ENCODE measurements at regions not wholly inside any gene's neighbourhood (a gene's known extent, or its start where the extent isn't known, plus 50 kb on each side); places are given as distances from the start of the nearest gene placed in this dataset.
"Not testable (repeated sequence)": the region's sequence is repeated elsewhere in the genome, so short reads cannot be mapped to it uniquely, and the experiment has no call there.

DNA sequence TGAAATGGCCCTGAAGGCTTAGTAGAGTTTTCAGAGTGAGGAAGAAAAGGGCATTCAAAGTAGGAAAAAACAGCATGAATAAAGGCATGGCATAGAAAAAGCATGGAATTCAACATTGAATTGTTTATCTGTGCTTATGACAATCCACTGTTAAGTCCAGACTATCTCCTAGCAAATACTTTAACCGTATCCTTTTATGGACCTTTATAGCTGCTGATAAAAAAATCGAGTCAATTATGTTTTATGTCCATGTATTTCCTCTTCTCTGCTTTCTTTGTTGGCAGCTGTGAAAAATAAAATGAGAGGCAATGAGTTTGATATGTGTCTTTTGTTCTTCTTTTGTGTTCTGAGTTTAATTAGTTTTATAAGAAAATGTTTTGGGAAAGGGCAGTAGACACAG lies 70.4 kb downstream of the TDRD15 start:
- DNase-seq (ENCODE audit: low read depth), result no peak

- DNase-seq (ENCODE audit: low read depth), result no peak
Measured at GRCh38 chr2:21194858-21195271, 71.1 kb downstream of the TDRD15 start.

DNA sequence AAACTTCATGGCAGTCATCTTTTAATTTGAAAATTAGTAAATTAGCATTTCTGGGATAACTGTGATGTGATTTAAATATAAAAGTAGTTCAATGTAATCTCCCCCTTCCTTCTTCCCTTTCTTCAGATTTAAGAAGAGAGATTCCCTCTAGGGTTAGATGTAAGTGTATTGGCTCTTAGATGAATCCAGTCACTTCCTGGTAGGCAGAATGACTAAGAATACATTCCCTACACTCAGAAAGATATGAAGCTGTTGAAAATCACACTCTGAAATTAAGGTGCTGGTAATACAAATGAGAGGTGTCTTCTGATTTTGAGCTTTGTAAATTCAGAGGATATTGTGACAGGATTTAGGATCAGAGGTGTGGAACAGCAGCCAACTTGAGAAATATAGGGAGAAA lies 71.6 kb downstream of the TDRD15 start:
- DNase-seq (ENCODE audit: low read depth), result no peak

GRCh38 chr2:21198637-21199036 lies 74.9 kb downstream of the TDRD15 start:
- DNase-seq (ENCODE audit: low read depth), result no peak

DNA sequence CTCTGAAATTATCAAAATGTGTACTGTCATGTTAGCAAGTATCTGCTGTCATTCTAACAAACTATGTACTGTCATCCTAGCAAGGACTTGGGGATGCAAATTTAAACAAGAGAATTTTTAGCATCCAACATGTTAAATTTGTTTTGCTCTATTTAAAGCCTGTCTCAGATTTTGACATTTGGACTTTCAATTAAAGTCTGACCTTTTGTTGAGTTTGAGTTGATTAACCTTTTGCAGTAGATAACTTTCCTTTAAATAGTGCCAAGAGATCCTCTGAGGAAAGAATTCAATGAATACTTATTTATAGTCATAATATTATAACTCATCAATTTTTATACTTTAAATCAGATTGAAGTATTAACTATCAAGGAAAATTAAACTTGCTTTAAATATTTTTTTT lies 80.2 kb downstream of the TDRD15 start:
- DNase-seq (ENCODE audit: low read depth), result no peak

DNA sequence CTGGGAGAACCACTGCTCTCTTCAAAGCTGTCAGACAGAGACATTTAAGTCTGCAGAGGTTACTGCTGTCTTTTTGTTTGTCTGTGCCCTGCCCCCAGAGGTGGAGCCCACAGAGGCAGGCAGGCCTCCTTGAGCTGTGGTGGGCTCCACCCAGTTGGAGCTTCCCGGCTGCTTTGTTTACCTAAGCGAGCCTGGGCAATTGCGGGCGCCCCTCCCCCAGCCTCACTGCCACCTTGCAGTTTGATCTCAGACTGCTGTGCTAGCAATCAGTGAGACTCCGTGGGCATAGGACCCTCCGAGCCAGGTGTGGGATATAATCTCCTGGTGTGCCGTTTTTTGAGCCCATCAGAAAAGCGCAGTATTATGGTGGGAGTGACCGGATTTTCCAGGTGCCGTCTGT lies 90.3 kb downstream of the TDRD15 start:
- not testable (repeated sequence) for DNase-seq (ENCODE audit: low read depth)

DNA sequence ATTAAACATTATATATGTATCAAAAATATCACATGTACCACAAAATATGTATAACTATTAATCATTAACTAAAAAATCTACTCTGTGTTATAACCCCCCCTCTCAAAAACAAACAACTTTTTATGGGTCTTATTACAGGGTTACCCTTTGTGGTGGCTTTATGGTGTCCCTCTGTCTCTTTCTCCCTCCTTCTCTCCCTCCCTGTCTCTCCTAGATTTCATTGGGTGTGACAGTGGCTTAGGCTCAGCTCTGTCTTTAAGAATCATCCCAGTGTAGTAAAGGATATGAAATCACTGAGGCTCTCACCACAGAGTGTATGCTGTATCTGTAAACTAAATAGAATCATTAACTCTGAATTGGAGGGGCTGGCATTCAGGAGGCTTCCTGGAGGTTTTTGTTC lies 93.7 kb downstream of the TDRD15 start:
- no peak for DNase-seq (ENCODE audit: low read depth)

GRCh38 chr2:21220930-21221329 lies 97.2 kb downstream of the TDRD15 start:
- DNase-seq (ENCODE audit: low read depth), result no peak

DNA sequence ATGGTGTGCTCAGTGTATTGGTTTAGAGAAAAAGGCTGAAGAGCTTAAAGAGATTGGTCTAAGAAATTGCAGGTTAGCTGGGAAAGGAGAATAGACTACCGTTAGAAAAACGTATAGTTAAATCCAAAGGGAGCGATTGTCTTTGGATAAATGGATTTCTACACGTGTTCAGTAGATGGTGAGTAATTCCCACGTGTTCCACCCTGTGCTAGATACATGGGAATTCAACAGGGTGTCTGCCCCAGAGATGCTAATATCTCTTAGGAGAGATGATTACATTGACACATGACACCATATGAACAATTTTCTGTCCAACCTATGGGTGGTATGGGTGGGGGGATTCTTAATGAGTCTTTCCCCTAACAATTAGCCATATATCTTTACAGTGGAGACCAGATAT lies 99.8 kb downstream of the TDRD15 start:
- no peak for DNase-seq (ENCODE audit: low read depth)

DNA sequence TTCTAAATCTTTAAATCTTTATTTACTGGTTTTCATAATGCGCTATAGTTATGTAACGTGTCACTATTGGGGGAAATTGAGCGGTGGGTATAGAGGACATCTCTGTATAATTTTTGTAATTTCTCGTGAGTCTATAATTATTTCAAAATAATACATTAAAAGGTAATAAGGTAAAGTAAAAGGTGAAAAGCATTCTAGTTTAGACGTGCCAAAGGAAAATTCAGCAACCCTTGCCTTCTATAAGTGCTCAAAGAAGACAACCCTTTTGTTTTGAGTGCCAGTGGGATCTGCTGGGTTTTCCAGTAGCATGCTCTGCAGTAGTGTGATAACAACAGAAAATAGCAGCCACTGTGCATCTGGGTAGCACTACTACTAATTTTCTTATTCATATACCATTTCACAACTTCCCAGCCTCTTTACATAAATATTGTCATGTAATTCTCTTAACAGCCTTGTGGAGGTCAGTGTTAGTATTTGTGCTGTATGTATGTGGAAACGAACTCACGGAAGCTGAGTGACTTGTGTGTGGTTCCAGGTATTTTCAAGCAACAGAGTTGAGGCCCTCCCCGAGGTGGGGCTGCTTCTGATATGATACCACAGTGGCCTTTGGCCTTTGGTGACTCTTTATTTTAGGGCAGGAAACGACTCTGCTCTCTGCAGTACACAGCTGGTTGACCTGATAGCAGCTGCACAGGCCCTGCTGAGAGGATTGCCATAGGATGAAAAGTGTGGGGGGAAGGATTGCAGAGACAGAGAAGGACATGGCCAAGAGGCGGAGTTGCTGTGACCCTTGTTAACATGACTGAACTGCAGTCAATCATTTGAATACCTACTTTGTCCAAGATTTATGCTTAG lies 104.5 kb downstream of the TDRD15 start:
- no peak for DNase-seq (ENCODE audit: low read depth)

DNA sequence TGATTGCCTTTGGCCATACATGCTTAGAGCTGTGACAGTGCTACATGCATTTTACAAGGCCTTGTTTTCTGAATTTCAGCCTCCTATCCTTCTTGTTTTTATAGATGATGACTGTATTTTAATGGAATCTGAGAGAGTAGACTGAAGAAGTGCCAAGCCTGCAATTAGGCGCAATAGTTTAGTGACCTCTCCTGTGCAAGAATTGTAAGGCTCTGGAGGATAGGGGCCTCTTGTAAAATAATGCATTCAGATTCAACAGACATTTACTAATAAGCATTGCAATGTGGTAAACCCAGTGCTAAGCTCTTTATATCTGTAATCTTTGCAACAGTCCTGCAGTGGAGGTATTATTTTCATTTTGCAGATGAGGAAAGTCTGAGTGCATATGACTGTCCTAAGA lies 105.5 kb downstream of the TDRD15 start:
- DNase-seq (ENCODE audit: low read depth), result no peak

GRCh38 chr2:21230140-21230539 lies 106.4 kb downstream of the TDRD15 start:
- DNase-seq (ENCODE audit: low read depth), result no peak

GRCh38 chr2:21231985-21232384 lies 108.2 kb downstream of the TDRD15 start:
- no peak for DNase-seq (ENCODE audit: low read depth)

GRCh38 chr2:21233194-21233593 lies 109.4 kb downstream of the TDRD15 start:
- no peak for DNase-seq (ENCODE audit: low read depth)

- DNase-seq (ENCODE audit: low read depth), result no peak
Measured at GRCh38 chr2:21234001-21234400, 110.2 kb downstream of the TDRD15 start.

DNA sequence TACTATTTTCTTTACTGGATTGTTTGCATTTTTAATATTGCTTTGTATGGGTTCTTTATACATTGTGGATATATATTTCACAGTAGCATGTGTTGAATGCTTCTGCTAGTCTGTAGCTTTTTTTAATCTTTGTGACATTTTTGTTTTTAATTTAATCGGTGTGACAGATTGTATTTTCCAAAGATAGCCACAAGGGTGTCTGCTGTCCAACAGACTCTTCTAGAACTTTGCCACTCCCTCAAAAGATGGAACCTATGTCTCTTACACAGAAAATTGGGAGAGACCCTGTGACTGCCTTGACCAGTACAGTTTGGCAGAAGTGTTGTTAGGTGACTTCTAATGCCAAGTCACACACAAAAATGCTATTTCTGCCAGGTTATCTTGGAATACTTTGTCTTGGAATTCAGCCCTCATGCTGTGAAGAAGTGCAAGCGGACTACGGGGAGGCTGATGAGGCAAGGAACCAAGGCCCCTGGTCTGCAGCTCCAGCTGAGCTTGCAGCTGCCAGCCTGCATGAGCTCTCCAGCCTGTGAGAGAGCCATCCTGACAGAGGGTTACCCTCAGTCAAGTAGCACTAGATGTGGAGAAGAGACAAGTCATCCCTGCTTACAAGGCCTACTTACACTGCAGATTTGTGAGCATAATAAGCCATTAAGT lies 110.8 kb downstream of the TDRD15 start:
- no peak for DNase-seq (ENCODE audit: low read depth)

- DNase-seq (ENCODE audit: low read depth), result not testable (repeated sequence)
Measured at GRCh38 chr2:21239749-21240148, 116.0 kb downstream of the TDRD15 start.

- no peak for DNase-seq (ENCODE audit: low read depth)
Measured at GRCh38 chr2:21244161-21244560, 120.4 kb downstream of the TDRD15 start.

DNA sequence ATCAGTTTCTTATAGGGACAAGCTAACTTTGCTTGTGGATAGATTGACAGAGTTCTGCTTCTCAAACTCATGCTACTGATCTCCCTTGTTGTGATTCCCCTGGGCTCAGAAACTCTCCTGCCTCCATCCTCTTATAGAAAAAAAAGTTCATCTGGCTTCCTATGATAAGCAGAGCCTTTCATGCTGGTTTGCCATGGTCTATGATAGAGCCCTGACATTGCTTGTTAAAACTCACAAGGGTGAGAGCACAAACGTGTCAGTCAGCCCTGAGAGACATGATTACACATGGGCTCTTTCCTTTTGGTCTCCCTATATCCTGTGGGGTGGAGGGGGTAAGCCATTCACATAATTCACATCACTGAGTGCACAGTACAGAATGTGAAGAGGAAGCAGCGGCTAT lies 121.8 kb downstream of the TDRD15 start:
- DNase-seq (ENCODE audit: low read depth), result no peak

DNA sequence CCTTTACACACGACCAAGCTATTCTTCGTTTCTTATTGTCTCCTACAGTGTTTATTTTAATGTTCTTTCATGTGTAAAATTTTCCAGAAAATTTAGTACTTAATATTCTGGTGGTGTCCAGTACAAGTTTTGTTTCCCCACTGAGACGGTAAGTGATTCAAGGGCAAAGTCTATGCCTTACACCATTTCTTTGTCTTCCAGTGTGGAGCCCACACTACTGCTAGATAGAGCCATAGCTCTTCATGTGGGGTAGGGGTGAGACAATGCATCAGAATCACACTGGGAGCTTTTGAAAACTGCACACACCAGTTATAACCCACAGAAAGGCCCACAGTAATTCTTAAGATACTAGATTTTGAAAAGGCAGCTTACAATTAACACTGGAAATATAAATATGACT lies 125.6 kb downstream of the TDRD15 start:
- no peak for DNase-seq (ENCODE audit: low read depth)

DNA sequence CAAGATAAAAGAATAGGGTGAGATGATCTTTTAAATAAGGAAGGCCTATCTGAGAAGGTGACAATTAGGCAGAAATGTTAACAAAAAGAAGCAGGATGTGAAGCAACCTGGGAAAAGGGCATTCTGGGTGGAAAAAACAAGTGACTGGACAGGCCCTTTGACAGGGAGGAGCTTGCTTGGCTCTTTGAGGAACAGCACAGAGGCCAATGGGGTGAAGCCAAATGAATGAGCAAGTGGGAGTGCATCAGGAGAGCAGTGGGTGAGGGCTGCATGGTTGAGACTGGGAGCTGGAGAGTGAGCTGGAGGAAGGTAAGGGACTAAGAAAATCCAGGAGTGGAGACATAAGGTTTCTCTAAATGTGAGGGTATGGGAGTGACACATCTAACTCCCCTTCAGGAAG lies 126.9 kb downstream of the TDRD15 start:
- no peak for DNase-seq (ENCODE audit: low read depth)

DNA sequence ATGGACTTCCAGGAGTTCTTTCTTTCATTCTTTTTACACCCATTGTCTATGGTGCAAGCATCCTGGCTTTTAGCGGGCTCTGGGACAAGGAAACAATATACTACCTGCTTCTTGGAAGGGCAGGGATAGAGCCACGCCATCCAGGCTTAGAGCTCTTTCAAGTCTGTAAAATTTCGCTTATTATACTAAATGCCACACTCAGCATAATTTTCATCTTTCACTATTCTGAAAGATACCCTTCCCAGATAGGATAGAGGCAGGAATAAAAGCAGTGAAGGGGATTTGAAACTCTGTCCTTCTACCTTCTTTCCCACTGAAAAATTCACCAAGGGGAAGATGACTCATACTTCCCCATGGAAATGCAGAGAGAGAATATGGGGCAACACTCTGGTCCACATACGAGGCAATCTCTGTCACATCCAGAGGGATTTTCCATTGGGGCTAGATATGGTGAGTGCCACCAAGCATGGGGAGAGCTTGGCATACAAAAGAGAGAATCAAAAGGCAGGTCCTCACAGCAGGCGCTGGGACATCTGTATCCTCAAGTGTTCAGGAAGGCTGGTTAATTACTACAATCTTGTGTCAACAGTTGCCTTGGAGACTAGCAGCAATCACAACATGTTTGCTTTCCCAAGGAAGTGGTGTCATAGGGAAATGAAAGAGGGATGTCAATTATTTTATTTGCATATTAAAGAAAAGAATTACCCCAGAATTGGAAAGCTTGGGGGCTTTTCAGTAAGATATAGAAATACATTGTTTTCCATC lies 127.6 kb downstream of the TDRD15 start:
- no peak for DNase-seq (ENCODE audit: low read depth)
